ENCODE measurements at regions not wholly inside any gene's neighbourhood (a gene's known extent, or its start where the extent isn't known, plus 50 kb on each side); places are given as distances from the start of the nearest gene placed in this dataset.

DNA sequence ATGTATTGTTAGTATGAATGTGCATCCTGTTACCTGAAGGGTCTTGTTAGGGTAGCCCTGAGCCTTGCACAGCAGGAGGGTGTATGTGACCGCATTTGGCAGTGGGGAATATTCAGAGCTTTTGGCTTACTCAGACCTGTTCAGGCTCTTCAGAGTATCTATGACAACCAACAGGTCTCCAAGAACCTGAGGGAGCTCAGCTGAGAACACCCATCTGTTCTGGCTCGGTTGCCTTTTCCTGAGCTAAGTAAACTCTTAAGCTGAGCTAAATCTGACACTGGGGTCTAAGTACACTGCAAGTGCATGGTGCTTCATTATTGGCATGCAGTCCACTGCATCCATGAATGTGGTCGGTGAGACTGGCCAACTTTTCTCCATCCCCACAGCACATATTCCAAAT lies 92.4 kb upstream of the CHST9 start:
- TF ChIP-seq, protein P1, sequence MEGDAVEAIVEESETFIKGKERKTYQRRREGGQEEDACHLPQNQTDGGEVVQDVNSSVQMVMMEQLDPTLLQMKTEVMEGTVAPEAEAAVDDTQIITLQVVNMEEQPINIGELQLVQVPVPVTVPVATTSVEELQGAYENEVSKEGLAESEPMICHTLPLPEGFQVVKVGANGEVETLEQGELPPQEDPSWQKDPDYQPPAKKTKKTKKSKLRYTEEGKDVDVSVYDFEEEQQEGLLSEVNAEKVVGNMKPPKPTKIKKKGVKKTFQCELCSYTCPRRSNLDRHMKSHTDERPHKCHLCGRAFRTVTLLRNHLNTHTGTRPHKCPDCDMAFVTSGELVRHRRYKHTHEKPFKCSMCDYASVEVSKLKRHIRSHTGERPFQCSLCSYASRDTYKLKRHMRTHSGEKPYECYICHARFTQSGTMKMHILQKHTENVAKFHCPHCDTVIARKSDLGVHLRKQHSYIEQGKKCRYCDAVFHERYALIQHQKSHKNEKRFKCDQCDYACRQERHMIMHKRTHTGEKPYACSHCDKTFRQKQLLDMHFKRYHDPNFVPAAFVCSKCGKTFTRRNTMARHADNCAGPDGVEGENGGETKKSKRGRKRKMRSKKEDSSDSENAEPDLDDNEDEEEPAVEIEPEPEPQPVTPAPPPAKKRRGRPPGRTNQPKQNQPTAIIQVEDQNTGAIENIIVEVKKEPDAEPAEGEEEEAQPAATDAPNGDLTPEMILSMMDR (conservative IDR thresholded peaks at IDR 0.05; ENCODE audit: low read depth, low read length): no peak
- no peak for TF ChIP-seq RAD21 (IDR thresholded peaks at IDR 0.05; ENCODE audit: low read length)
- no peak for TF ChIP-seq RCOR1 (IDR thresholded peaks at IDR 0.05; ENCODE audit: insufficient replicate concordance, low read length)
- no peak for TF ChIP-seq MAZ (IDR thresholded peaks at IDR 0.05; ENCODE audit: borderline replicate concordance, low read depth, low read length)
- no peak for TF ChIP-seq MAFK (IDR thresholded peaks at IDR 0.05; ENCODE audit: low read depth, low read length)
- TF ChIP-seq ELK1 (IDR thresholded peaks at IDR 0.05; ENCODE audit: borderline replicate concordance, low read depth, low read length): no peak
- no peak for TF ChIP-seq CEBPB (IDR thresholded peaks at IDR 0.05; ENCODE audit: low read depth, low read length)
- no peak for TF ChIP-seq USF2 (IDR thresholded peaks at IDR 0.05; ENCODE audit: low read depth, low read length)
- no peak for TF ChIP-seq FOS (IDR thresholded peaks at IDR 0.05; ENCODE audit: low read depth, low read length)
- TF ChIP-seq POLR2A (IDR thresholded peaks at IDR 0.05; ENCODE audit: low read depth, low read length): no peak
- TF ChIP-seq MXI1 (IDR thresholded peaks at IDR 0.05; ENCODE audit: borderline replicate concordance, low read depth, low read length): no peak
